HPDE6-E6E7 (cell line): ENCODE measurements at regions not wholly inside any gene's neighbourhood (a gene's known extent, or its start where the extent isn't known, plus 50 kb on each side); places are given as distances from the start of the nearest gene placed in this dataset.

Source experiments
- DNase-seq: peaks from one replicate; pipeline ENCODE4 v3.0.0; 2011; ENCODE audit warnings: missing footprints; ENCODE audit errors: extremely low spot score

DNA sequence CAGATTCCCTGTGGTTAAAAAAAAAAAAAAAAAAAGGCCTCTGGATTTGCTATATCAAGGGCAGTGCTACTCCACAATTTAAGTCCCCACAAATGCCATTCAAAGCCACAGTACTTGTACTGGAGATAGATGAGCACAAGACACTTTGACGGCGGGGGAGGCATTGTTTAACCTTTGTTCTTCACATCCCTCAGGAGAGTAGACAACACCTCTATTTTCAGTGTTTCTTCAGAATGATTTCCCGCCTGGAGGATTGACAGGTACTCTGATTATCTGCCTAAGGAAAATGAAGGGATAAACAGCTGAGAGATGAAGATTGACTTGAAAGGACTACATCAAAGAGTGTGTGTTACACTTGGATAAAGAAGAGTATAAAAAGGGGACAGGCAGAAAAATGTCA is 58.7 kb downstream of the OTOL1 start:
- no peak for DNase-seq

DNA sequence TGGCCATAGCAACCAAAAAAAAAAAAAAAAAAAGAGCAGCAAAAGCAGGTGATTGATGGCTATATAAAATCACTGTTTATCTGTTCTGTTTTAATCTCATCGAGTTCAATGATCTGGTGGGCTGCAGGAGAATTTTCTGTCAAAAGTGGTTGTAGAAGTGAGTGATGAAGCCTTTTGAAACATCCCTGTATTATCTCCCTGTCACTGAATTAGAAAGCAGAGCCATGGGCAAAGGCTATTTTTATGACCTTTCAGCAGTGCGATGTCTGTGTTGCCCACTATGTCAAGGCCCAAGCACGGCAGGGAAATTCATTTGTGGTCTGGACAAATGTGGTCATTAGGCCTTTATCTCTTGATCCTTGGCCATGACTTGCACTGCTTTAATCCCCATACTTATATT is 59.9 kb downstream of the OTOL1 start:
- no peak for DNase-seq

DNA sequence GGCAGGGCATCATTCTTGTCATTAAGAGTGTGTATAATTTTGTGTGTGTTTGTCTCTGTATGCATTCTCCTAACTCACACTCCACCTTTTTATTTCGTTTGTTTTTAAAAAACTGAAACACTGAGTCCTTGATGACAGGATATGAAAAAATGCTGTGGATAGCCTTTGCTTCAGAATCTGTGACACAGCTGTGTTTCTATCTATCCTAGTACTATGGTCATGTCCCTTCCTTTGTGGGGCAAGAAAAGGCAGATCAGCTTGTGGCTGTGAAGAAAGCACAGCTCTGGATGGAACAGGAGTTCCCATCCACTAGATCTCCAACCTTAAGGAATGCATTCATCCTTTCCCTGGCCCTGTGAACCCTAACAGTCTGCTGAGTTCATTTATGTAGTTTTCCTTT is 60.3 kb downstream of the OTOL1 start:
- DNase-seq, result no peak

DNA sequence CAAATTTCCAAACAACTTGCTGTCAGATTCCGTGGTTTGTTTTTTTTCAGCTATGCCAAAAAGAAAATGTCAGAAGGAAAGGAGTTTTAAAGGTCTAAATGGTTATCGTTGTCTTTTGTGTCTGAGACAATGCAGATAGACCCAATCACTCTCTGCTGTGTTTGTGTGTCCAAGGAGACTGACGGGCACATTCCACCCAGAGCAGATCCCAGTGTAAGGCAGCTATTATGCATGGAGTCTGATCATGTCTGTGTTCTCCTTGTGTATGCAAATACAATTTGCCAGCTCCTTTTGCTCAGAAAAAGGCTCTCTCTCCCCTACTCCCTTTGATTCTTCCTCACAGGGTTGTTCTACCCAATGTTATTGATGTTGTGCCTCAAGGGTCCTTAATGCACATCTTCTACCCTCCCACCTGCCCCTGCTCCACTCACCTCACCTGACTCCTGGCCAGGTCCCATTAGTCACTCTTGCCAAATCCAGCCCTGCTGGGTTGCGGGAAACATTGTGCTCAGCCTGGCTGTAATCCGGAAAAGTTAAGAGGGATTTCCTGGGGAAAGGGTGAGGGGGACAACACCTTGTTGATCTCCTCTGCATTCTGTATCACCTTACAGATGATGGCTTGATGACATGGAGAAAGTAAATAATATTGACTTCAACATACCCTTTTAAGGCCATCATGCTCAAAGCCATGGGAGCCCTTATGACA is 61.0 kb downstream of the OTOL1 start:
- no peak for DNase-seq

DNA sequence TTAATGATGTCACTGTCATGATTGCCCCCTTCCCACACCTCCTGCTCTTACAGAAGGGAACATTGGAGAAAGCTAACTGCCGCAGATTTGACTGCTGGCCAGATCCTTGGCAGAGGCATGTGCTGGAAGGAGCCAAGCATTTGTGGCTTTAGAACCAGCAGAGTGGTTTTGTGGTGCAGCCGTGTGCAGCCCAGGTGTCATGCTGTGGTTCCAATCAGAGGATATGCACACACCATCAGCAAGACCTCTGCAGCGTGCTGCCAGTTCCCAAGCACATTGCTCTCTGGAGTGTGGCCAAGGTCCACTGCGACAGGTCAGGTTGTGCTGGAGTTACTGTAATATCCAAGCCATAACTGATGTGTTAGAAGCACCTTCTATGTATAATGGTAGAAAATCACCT is 61.6 kb downstream of the OTOL1 start:
- no peak for DNase-seq

DNA sequence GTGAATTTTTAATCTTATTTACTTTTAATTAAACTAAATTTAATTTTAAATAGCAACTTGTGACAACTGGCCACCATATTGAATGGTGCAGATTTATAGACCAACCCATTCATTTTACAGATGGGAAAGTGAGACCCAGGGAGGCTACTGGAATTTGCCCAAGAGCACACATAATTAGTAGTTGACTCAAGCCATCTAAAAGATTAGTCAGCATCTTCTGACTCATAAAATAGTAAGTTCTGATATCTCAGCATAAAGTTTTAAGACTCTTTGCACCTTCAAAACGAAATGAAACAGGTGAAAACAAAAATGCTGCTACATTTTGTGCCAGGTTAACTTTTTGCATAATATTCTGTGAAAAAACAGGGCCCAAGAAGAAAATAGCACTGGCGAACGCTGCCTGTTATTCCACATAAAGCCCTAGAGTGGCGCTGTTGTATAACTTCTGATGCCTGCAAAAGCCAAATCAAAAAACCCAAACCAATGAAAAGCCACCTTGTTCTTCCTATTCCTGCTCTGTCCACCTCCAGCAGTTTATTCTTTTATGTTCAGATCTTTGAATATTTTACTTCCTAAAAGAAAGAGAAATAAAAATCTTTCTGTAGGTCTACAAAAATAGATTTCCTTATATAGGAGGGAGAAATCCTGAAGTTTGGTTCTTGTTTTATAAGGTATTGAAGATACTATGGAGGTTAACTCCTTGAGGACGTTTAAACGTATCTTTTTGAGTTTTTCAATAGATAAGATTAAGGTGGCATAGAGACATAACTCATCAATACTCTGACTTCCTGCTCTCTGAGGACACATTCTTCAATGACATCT is 62.8 kb downstream of the OTOL1 start:
- no peak for DNase-seq

DNA sequence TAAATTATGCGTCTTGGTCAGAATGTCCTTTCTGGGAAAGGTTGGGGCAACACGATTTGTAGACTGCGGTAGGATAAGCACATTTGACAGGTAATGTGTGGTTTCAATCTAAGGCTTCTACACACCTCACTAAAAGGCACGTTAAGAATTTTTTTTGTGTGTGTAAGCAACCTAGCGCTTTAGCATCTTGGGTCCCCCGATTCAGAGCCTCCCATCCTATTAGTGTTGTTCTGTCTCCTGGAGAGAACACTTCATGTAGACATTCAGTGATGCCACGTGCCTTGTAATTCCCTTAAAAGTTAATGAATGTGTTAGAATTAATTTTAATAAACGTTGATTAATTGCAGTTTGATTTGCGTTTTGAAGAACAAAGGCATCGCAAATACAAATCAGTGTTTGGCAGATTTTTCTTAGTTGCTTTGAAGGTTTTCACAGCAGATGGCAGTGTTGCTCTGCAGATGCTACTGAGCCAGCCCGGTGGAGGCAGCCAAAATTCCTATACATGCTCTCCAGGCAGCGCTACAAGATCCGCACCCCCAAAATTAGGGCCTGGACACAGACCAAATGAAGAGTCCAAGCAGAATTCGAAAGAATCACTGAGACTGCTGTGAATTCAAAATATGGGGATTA is 63.5 kb downstream of the OTOL1 start:
- DNase-seq, result peak; percentile 23

DNA sequence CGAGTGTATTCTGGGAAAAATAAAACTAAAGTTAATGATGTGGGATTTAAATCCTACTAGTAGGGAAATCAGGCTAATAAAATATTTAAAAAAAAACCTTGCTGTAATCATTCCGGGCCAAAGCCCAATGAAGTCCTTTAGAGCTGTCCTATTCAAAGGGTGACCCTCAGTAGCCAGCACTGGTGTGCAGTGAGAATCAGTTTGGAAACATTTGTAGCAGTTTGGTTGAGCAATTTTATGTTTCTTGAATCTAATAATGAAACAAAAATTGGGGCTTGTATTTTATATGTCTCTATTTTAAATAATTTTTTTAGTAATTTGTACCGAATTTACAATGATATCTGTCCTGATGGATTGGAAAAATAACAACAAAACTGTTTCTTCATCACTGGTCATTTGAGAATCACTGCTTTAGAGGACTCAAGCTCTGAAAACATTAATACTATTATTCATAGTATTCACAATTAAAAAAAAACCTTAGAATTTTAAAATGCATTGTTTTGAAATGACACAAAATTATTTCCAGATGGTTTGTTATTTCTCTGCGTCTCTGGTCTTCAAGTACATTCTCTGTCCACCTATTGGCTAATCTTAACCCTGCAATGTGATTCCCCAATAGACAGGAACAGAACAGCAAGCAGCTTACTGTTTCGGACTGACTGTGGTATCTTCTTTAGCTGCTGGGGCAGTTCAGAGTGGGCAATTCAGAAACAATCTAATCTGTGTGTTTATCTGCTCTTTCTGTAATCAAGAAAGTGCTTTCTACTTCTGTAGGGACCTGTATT is 71.2 kb downstream of the OTOL1 start:
- DNase-seq, result no peak

DNA sequence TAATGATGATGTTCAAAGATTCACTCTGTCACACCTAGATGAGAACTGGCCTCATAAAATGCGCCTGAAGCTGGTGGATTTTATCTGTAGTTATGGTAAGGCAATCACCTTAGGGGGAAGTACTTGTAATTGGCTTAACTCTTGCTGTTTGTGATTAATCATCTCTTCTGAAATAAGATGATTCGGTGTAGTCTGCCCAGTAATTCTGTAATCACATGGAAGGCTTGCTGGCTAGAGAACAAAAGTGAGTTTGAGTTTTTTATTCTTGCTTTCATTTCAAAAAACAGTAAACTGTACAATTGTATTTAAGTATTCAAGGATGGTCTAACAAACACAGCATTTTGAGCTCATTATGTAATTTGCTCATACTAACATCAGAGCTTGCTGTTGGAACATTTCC is 72.1 kb downstream of the OTOL1 start:
- no peak for DNase-seq

DNA sequence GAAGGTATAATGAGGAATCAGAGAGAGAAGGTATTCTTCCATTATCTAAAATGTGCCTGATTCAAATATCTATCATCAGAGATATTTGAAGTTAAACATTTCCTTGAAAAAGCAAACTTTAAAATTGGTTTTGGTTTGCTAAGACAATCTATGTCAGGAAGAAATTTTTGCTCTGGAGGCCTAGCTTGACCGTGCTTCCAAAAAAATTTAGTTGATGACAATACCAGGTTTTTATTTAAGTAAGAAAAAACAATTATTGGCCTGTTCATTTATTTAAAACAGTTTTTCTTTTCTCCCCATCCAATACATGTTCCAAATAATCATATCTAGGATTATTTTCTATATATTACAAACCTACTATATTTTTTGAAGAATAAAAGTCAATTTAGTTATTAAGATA is 75.3 kb downstream of the OTOL1 start:
- DNase-seq, result no peak

DNA sequence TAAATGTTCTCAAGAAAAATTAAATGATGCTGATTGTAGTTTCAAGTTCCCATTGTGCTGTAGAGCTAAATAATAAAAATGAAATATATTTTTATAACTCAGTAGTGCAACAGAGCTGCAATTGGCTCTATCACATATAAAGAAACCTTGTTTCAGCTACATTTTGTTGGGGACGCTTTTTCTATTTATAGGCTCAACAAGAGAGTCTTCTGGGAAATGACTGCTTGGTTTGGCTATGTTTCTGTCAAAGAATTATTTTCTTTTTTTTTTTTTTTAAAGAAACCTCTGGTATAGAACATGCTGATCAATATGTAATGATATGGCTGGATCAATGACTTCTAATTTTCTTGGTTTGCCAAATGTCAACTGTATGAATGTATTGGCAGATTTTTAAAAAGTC is 76.5 kb downstream of the OTOL1 start:
- no peak for DNase-seq

DNA sequence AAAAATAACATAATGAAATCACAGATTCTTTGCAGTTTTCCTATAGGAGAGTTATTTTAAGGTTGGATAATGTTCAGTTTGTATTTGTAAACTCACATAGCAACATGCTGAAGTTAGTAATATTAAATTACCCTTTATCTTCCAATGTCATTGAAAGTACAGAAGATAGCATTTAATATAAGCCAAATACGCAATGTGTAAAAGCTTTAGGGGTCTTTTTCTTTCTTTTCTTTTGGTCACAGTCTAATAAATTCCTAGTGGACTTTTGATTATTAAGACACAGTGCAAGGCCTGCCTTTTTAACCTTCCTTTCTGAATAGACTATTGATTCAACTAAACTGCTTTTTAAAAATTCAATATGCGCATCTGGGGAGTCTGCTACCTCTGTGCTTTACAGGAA is 79.3 kb downstream of the OTOL1 start:
- DNase-seq, result no peak

DNA sequence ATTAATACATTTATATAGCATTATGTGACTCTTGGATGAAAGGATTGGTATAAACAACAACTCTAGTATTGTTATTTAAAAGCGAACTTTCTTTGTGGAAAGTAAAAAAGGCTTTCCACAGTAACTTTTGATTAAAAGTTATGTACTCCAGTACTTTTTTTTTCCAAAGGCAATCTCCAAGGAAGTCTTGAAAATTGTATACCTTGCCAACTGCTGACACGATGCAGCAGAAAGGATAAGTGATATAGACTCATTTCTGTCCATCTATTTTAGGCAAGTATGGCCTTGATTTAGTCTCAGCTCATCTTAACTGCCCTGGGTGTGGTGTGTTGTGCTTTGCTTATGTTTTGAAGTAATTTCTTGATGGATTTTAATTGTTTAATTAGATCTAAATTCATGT is 79.7 kb downstream of the OTOL1 start:
- DNase-seq, result no peak

DNA sequence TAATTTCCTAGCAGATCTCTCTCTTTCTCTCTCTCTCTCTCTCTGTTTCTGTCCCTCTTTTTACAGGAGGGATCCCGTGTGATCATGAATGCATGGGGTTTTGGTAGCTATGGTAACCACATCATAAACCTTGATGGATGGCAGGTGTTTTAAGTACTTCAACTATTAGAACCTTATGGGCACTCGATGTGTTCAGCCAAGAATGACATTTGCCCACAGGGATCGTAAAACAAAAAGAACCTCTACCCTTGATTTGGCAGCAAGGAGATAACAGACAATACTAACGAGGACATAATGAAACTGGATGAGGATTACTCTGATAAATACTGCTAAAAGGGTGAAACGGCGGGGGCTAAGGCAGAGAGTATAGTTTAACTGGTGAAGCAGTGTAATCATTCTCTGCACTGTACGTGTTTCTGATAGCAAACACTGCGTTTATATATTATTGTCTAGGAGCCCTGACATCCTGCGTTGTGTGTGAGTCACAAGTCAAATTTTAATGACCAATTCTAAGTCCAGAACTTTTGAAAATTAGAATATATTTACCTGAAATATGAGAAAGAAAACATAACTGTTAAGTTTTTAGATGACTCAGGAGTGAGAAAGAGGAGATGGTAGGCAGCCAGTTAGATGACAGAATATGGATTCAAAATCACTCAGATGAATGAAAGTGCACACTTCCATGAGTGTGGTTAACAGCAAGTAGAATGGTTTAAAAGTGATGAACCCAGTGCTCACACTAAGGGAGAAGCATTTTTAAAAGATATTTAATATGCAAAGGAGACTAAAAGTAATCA is 80.3 kb downstream of the OTOL1 start:
- no peak for DNase-seq

DNA sequence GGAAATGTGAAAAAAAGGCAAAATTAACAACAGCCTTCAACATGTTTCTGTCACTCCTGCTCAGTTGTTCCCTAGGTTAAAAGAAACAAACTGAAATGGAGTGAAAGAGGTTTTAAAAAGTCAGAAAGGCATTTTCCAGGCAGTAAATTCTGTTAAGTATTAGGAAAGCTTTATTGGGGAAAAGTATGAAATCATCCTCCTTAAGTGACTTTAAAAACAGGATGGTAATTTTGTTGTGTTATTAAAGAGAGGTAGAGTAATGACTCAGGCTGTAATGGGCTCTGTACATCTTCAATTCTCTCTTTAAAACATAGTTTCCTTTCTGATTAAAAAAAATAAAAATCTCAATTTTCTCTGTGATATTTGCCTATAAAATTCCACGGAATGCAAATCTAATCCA is 81.1 kb downstream of the OTOL1 start:
- DNase-seq, result no peak

DNA sequence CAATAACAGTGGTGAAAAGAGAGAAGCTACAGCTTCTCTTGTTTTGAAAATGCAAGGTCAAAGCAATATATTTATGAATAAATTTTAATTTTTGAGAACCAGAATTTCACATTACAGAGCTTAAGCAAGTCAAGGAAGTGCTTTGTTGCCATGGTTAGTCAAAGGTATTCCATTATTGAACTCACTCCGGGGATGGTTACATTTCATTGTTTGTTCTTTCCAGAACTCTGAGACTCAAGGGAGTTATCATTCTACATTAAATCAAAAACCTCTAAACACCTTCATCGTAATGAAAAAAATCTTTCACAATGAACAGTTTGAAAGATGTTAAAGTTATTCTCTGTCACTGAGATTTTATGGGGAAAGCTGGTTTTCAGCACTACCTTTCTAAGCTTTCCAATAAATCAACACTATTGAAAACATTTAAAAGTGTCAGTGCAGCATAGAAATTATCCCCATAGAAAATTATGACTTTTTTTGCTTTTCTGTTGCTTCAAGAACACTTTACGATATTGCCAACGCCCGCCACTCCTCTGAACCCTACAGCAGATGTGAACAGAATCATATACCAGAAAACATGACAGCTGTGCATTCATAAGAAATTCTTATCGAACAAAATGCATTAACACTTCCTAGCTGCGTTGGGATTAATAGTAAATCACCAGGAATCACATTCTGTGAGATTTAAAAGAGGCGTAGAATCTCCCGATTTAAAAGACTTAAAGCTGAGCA is 83.0 kb downstream of the OTOL1 start:
- DNase-seq, result no peak

DNA sequence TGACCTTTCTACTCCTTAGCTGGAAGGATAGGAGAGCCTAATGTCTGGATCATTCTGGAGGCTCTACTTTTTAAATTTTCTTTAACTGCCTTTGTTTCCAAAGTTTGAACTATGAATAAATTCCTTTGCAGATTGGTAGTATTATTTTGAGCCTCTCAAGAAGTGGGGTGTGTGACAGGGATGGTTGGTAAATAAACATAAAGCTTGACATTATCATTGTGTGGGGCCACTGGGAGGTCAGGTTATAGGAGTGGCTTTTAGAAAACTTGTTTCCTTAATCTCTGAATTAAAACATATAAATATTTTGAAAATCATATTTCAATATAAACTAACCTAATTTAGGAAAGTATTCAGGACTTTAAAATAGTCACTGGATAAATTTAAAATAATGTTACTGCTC is 89.3 kb downstream of the OTOL1 start:
- no peak for DNase-seq

DNA sequence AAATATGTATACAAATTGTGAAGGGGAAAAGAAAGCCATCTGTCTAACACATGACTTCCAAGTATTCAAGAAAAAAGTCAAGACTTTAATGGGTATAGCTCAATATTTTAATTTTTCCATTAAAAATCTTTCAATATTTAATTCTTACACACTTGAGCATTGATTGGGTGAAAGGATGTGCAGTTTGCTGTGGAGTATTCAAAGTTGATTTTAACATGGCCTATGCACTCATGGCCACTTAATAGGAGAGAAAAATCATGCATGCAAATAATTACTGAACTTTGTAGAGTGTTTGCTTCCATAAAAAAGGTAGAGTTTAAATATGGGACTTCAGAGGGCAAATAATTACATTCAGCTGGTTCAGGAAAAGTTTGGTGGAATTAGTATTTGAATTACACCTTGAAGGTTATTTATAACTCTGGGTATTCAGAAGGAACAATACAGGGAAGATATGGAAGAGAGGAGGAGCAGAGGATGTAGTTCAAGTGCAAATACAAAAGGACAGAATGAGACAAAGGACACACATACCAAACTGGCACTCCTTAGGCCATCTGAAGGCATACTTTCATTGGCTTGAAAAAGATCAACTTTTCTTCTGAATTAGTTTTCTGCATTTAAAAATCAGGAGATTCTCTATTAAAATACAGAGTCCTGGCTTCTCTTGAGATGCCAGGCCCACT is 90.1 kb downstream of the OTOL1 start:
- DNase-seq, result no peak

DNA sequence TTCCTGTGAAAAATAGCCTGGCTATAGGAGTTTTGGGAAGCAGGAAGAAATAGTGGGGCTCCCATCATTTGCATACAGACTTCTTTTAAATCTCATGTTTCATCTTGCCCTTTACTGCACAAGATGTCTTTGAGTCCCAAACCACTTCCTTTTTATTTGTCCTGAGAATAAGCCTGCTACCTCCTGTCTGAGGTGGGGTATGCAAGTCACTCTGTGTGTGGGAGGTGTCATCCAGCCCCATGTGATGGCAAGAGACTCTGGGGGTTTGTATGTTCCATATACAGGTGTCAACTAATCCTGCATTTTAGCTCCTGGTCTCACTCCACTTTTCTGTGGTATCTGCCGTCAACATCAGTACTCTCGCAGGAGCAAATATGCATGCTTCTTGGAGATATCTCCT is 102.0 kb downstream of the OTOL1 start:
- no peak for DNase-seq

DNA sequence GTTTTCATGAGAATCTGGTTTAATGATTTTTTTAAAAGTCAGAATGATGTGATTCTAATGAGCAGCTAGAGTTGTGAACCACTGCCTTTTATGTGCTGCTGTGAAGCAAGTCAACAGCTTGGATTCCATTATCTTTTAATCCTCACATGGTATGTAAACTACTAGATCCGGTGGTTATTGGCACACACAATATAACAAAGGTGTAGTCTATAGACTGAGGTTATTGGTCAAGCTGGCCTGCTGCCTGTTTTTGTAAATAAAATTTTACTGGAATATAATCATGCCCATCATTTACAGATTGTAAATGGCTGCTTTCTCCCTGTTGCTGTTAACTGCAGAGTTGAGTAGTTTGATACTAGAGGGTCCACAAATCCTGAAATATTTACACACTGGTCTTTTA is 103.1 kb downstream of the OTOL1 start:
- DNase-seq, result no peak
